ENCODE measurements at regions not wholly inside any gene's neighbourhood (a gene's known extent, or its start where the extent isn't known, plus 50 kb on each side); places are given as distances from the start of the nearest gene placed in this dataset.

DNA sequence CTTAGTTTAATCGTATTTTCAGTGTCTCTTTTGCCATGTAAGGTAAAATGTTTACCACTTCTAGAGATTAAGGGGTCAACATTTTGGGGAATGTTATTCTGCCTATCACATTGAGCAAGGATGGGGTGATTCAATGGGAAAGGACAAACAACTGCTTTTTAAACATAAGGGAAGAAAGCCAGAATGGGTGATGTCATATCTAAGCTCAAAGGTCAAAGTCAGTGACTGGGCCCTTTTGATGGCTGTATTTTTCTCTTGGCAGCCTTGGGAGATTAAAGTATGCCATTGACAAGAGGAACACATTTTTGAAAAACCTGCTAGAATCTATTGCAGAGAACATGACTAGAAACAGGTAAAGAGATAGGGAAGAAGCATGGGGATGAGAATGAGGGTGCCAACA is 477.3 kb upstream of the IRAK1BP1 start:
- peak; percentile 11 for DNase-seq (ENCODE audit: low read depth)

DNA sequence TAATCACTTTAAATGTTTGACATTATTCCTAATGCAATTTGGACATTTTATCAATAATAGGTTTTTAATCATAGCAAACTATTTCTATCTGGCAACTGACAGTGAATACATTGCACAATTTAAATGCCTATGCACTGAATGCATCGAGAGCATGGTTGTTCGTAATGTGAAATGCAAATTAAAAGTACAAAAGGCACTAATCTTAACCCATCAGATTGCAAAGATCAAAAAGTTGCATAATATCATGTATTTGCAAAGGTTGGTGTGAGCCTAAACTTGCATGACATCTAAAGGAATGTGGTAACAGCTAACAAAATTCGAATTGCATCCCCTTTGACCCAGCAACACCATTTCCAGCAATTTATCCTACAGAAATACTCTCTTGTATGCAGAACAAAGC is 469.9 kb upstream of the IRAK1BP1 start:
- no peak for DNase-seq (ENCODE audit: low read depth)

DNA sequence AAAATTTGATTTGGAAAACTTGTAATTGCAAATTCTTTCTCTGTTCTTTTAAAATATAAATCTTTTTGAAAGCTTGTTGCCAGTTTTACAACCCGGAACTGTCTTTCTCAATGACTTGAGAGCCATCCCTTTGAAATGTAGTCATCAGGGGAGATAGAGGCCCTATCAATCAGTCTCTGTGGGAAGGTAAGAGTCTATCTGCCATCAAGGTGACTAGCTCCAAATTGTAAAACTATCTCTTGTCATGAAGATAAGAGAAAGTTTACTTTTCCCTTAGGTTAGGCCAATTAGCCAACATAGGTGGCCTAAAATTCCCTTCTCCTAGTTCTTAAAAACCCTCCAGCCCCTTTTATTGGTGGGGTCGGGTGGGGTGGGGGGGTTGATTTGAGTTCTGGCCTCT is 469.1 kb upstream of the IRAK1BP1 start:
- no peak for DNase-seq (ENCODE audit: low read depth)

DNA sequence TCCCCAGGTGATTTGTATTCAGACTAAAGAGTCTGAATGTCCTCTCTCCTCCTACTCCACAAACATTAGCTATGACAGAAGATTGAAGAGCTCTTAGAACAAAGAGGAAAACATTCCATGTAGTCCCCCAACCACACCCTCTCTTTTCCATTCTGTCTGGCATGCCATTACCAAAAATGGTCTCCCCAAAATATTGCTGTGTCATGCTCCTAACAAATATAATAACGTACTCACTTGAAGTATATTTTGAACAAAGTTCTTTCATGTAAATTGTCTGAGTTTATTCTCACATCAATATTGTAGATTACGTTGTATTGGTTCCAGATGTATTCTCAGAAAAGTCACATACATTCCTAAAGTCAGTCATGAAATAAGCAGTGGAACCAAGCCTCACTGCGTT is 467.3 kb upstream of the IRAK1BP1 start:
- no peak for DNase-seq (ENCODE audit: low read depth)

GRCh38 chr6:78427386-78427785 is 440.0 kb upstream of the IRAK1BP1 start:
- DNase-seq (ENCODE audit: low read depth) = no peak

GRCh38 chr6:78430521-78430920 is 436.8 kb upstream of the IRAK1BP1 start:
- DNase-seq (ENCODE audit: low read depth) = no peak

DNA sequence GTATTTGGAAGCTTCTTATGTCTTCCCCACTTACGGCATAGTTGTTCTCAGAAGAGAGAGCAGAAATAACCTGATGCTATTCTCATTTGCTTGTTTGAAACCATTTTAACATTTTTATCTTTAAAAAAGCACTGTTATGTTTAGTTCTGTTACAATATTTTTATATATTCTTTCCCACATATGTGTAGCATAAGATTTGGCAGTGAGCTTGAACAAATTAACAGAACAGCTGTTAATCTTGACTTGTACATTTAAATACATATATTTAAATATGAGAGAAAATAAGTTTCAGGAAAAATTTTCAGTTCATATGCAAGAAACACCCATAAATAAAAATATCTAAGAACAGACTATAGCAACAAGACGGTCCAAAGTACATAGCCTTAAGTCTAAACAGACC is 431.7 kb upstream of the IRAK1BP1 start:
- no peak for DNase-seq (ENCODE audit: low read depth)

GRCh38 chr6:78436335-78436734 is 431.0 kb upstream of the IRAK1BP1 start:
- DNase-seq (ENCODE audit: low read depth) = peak; percentile 42

DNA sequence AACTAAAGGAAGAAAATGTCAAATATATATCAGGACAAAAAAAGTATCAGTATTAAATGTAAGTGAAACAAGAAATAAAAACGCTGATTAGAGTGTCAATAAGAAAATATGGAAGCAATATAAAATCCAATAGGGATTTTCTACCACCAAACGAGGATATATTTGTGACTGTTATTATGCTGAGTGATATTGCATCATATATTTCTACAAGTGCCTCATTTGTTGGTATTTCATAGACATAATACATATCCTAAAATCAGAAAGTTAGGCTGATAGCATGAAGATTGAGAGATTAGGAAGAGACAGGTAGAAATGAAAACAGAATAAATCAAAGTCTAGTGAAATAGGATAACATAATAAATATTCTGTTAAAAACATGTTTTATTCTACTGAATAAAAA is 429.2 kb upstream of the IRAK1BP1 start:
- DNase-seq (ENCODE audit: low read depth) = no peak

GRCh38 chr6:78460711-78461110 is 406.6 kb upstream of the IRAK1BP1 start:
- DNase-seq (ENCODE audit: low read depth) = no peak

DNA sequence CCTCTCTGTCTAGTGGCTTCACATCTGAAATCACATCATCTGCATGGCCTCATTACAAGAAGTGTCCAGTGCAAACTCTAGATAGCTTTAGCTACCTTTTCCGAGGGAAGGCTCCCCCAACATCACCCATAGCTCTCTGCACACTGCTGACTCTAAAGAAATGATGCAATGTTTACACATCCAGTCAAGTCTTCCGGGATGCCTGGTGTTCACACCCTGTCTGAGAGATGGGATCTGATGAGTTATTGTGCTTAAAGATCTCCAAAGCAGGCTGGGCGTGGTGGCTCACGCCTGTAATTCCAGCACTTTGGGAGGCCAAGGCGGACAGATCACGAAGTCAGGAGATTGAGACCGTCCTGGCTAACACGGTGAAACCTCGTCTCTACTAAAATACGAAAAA is 404.6 kb upstream of the IRAK1BP1 start:
- DNase-seq (ENCODE audit: low read depth) = peak; percentile 5

GRCh38 chr6:78465059-78465634 is 402.2 kb upstream of the IRAK1BP1 start:
- DNase-seq (ENCODE audit: low read depth) = no peak

DNA sequence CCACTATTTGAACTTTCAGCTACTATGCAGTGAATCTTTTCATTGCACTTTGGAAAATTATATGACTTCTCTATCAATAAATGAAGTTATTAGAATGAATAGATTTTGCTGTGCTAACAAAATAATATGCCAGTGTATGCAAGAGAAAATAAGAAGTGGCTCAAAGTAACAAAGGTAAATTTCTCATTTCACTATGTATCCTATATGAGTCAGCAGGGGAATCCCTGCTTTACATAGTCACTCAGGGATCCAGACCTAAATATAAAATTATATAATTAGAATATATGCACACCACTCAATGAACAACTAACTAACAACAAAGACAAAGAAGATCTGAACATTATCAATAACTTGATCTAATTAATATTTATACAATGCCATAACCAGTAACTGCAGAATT is 390.8 kb upstream of the IRAK1BP1 start:
- DNase-seq (ENCODE audit: low read depth) = no peak

- DNase-seq (ENCODE audit: low read depth) = no peak
These were observed 384.4 kb upstream of the IRAK1BP1 start for GRCh38 chr6:78482801-78483552.

GRCh38 chr6:78483553-78484197 is 383.7 kb upstream of the IRAK1BP1 start:
- no peak for DNase-seq (ENCODE audit: low read depth)

DNA sequence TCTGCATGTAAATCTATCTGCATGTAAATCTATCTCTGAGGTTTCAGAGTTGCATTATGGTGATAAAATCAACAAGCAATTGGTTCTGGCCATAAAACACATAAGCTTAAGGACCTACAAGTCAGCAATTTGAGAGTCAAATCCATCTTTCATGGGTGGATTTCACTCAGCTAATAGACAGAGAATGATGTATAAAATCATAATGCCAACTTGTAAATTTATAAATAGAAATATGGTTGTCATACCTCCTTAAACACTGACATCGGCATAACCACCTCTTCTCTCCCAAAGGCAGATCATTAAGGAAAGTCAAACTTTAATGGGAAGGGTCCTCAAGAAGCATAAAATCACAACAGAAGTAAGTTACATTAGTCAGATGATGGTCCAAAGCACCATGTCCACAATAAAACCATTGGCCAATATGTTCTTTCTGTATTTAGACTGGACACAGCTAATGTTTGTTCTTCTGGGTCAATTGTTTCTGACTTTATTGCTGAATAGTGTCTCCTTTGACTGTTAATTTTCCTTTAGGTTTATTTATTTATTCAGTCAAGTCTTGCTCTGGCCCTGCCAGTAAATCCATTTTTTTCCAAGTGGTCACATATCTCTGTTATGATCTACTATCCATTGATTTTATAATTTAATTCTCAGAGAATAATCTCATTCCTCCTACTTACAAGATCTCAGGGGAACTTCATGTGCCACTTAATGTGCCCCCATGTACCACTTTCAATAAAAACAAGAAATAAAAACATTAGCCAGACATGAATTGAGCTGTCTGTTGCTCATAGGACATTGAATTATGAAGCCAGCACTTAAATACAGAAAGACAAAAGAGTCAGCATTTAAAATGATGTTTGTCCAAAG is 382.9 kb upstream of the IRAK1BP1 start:
- no peak for DNase-seq (ENCODE audit: low read depth)

GRCh38 chr6:78487401-78487800 is 379.9 kb upstream of the IRAK1BP1 start:
- DNase-seq (ENCODE audit: low read depth) = no peak

- no peak for DNase-seq (ENCODE audit: low read depth)
These were observed 377.5 kb upstream of the IRAK1BP1 start for GRCh38 chr6:78489874-78490273.

DNA sequence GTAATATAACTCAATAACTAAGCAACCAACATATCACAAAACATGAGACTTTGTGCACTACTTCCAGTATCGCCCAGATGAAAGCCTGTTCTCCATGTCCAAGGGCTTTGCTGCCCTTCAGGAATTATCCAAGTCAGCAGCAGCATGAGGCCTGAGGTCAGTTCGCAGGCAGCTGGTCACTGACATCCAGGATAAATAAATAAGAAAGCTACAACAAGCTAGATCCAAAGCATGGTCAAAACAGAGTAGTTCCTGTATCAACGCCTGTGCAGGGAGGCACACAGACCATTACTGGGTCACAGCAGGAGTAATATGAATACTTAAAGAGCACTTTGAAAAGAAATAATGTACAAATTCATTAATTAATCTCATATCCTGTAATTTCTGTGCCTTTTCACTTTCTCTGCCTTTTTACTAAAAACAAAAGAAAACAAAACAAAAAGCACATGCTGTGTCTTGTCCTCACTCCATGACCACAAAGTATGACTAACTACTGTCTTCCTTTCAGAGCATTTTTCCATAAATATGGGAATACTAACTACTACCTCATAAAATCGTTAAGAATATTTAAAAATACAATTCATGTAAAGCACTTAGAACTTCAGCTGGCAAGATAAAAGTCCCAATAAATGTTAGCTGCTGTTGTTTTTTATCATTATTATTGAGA is 374.9 kb upstream of the IRAK1BP1 start:
- peak; percentile 48 for DNase-seq (ENCODE audit: low read depth)

DNA sequence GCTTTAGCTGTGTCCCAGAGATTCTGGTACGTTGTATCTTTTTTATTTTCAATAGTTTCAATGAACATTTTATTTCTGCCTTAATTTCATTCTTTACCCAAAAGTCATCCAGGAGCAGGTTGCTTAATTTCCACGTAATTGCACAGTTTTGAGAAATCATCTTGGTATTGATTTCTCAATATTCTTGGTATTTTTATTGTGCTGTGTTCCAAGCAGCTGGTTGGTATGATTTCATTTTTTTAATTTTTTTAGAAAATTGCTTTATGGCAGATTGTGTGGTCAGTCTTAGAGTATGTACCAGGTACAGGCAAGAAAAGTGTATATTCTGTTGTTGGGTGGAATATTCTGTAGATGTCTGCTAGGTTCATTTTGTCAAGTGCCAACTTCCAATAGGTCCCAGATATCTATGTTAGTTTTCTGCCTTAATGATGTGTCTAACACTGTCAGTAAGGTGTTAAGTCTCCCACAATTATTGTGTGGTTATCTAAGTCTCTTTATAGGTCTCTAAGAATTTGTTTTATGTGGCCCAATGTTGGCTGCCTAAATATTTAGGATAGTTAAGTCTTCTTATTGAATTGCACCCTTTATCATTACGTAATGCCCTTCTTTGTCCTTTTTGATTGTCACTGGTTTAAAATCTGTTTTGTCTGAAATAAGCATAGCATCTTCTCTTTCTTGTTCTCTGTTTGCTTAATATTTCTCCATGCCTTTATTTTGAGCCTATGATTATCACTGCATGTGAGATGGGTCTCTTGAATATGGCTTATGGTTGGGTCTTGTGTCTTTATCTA is 366.9 kb upstream of the IRAK1BP1 start:
- no peak for DNase-seq (ENCODE audit: low read depth)

- no peak for DNase-seq (ENCODE audit: low read depth)
These were observed 364.9 kb upstream of the IRAK1BP1 start for GRCh38 chr6:78502386-78502887.

Data from M059J (cell line).